Astrocyte (in vitro differentiated cells and primary cell): ENCODE measurements at regions not wholly inside any gene's neighbourhood (a gene's known extent, or its start where the extent isn't known, plus 50 kb on each side); places are given as distances from the start of the nearest gene placed in this dataset.
"Not testable (repeated sequence)": the region's sequence is repeated elsewhere in the genome, so short reads cannot be mapped to it uniquely, and the experiment has no call there.

Experiments used
- DNase-seq: peaks from one replicate; pipeline ENCODE4 v3.0.0-alpha.2; 2010; ENCODE audit warnings: low read depth
- FAIRE-seq: peaks from 2 replicates; lab custom pipeline; 2011; peaks lifted over from hg19 to GRCh38; lab: Jason Lieb, UNC
- H2AFZ ChIP-seq: 2 replicates; pipeline ENCODE4 v1.6.0; 2012; ENCODE audit warnings: low read depth, low read length, inconsistent platforms
- H3K27ac ChIP-seq: 2 replicates; pipeline ENCODE4 v1.5.1; 2011; ENCODE audit warnings: low read depth, low read length, inconsistent platforms
- H3K27me3 ChIP-seq: 2 replicates; pipeline ENCODE4 v1.6.0; 2011; ENCODE audit warnings: low read length, inconsistent platforms; ENCODE audit not compliant: insufficient read depth
- H3K36me3 ChIP-seq: 2 replicates; pipeline ENCODE4 v1.5.1; 2011; ENCODE audit warnings: low read length, inconsistent platforms; ENCODE audit not compliant: insufficient read depth
- H3K4me1 ChIP-seq: 2 replicates; pipeline ENCODE4 v1.5.1; 2011; ENCODE audit warnings: low read length, inconsistent platforms; ENCODE audit not compliant: insufficient read depth
- H3K4me2 ChIP-seq: 2 replicates; pipeline ENCODE4 v1.6.0; 2012; ENCODE audit warnings: low read length, inconsistent platforms
- H3K4me3 ChIP-seq: 2 replicates; pipeline ENCODE4 v1.5.1; 2011; ENCODE audit warnings: low read depth, mild to moderate bottlenecking, low read length, inconsistent platforms; ENCODE audit not compliant: insufficient read depth
- H3K79me2 ChIP-seq: 2 replicates; pipeline ENCODE4 v1.6.0; 2012; ENCODE audit warnings: mild to moderate bottlenecking, low read length, inconsistent platforms; ENCODE audit not compliant: insufficient read depth
- H3K9ac ChIP-seq: 2 replicates; pipeline ENCODE4 v1.6.0; 2012; ENCODE audit warnings: mild to moderate bottlenecking, low read length, inconsistent platforms
- H3K9me3 ChIP-seq: 2 replicates; pipeline ENCODE4 v1.5.1; 2012; ENCODE audit warnings: low read depth, mild to moderate bottlenecking, low read length, inconsistent platforms; ENCODE audit not compliant: insufficient read depth
- H4K20me1 ChIP-seq: 2 replicates; pipeline ENCODE4 v1.6.0; 2012; ENCODE audit warnings: low read length, inconsistent platforms; ENCODE audit not compliant: insufficient read depth
- H3K27ac Mint-ChIP-seq: one replicate; pipeline ENCODE4 v1.8.0; 2021; ENCODE audit warnings: mild to moderate bottlenecking, mixed read lengths; ENCODE audit not compliant: unreplicated experiment
- H3K27me3 Mint-ChIP-seq: one replicate; pipeline ENCODE4 v1.8.0; 2021; ENCODE audit warnings: low read depth, mixed read lengths; ENCODE audit not compliant: unreplicated experiment
- H3K36me3 Mint-ChIP-seq: one replicate; pipeline ENCODE4 v1.8.0; 2021; ENCODE audit warnings: low read depth, mixed read lengths; ENCODE audit not compliant: unreplicated experiment
- H3K4me1 Mint-ChIP-seq: one replicate; pipeline ENCODE4 v1.8.0; 2021; ENCODE audit warnings: low read depth, mixed read lengths; ENCODE audit not compliant: unreplicated experiment
- H3K4me3 Mint-ChIP-seq: one replicate; pipeline ENCODE4 v1.8.0; 2021; ENCODE audit warnings: mild to moderate bottlenecking, moderate library complexity, mixed read lengths; ENCODE audit not compliant: unreplicated experiment
- H3K9me3 Mint-ChIP-seq: one replicate; pipeline ENCODE4 v1.8.0; 2021; ENCODE audit warnings: mild to moderate bottlenecking, mixed read lengths; ENCODE audit not compliant: unreplicated experiment
- EZH2 ChIP-seq: IDR thresholded peaks from 2 replicates; pipeline ENCODE4 v1.6.1; 2012; ENCODE audit warnings: mild to moderate bottlenecking, low read length, inconsistent platforms; ENCODE audit not compliant: insufficient read depth
- TF ChIP-seq, protein P1 (sequence below): IDR thresholded peaks from 2 replicates; pipeline ENCODE4 v1.5.1; 2011; ENCODE audit warnings: low read depth, mild to moderate bottlenecking, inconsistent platforms, low read length, moderate library complexity; ENCODE audit not compliant: insufficient read depth

DNA sequence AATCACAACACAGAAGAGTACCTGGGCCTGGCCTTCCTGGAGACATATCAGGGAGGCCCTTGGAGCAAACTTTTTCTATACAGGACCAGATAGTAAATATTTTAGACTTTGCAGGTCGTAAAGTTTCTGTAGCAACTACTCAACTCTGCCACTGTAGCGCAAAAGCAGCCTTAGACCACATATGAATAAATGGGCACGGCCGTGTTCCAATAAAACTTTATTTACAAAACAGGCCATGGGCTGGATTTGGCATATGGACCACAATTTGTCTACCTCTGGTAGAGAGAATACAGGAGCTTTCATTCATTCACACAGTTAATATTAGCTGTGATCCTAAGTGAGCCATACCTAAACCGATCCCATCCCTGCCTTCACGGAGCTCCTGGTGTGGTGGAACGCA is 98.6 kb upstream of the CAB39 start:
- Histone ChIP-seq H3K9me3 (no peaks in the 10 kb centered on the region), H4K20me1 (no peaks in the 10 kb centered on the region), H3K27ac (no peak overlapping the region), H3K4me2 (no peak overlapping the region), H3K36me3 (no peaks in the 10 kb centered on the region), H3K79me2 (no peaks in the 10 kb centered on the region), H3K27me3 (no peaks in the 10 kb centered on the region), H3K9ac (no peak overlapping the region), H3K4me1 (peaks cover 11% of the 10 kb centered on the region), H2AFZ (no peak overlapping the region), H3K4me3 (no peak overlapping the region)
- TF ChIP-seq EZH2, result no peak
- TF ChIP-seq, protein P1, sequence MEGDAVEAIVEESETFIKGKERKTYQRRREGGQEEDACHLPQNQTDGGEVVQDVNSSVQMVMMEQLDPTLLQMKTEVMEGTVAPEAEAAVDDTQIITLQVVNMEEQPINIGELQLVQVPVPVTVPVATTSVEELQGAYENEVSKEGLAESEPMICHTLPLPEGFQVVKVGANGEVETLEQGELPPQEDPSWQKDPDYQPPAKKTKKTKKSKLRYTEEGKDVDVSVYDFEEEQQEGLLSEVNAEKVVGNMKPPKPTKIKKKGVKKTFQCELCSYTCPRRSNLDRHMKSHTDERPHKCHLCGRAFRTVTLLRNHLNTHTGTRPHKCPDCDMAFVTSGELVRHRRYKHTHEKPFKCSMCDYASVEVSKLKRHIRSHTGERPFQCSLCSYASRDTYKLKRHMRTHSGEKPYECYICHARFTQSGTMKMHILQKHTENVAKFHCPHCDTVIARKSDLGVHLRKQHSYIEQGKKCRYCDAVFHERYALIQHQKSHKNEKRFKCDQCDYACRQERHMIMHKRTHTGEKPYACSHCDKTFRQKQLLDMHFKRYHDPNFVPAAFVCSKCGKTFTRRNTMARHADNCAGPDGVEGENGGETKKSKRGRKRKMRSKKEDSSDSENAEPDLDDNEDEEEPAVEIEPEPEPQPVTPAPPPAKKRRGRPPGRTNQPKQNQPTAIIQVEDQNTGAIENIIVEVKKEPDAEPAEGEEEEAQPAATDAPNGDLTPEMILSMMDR, result no peak
- no peak for DNase-seq
- Mint-ChIP-seq H3K27ac (no peak overlapping the region), H3K4me1 (peaks cover 2% of the 10 kb centered on the region), H3K27me3 (no peaks in the 10 kb centered on the region), H3K36me3 (no peaks in the 10 kb centered on the region), H3K4me3 (no peak overlapping the region), H3K9me3 (peaks cover 2% of the 10 kb centered on the region)
- FAIRE-seq, result no peak

DNA sequence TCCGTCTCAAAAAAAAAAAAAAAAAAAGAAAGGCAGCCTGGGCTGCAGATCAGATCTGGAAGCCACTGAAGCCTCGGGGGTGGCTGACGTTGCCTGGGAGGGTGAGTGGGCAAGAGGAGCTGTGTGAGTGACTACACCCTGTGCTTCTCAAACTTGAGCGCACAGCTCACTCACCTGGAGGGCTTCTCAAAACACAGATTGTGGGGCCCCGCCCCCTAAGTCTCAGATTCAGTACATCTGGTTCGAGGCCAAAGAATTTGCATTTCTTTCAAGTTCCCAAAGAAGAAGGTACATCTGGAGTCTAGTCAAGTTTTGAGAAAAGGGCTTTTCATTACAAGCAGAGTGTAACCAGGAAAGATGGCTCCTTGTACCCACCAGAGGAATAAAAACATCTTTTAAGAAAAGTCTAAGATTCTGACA is 97.7 kb upstream of the CAB39 start:
- Mint-ChIP-seq H3K4me3 (no peak overlapping the region), H3K36me3 (no peaks in the 10 kb centered on the region), H3K27me3 (no peaks in the 10 kb centered on the region), H3K4me1 (peaks cover 2% of the 10 kb centered on the region), H3K9me3 (no peaks in the 10 kb centered on the region), H3K27ac (no peak overlapping the region)
- DNase-seq (no peak), FAIRE-seq (no peak)
- H3K9ac ChIP-seq, result no peak overlapping the region
- no peak overlapping the region for H2AFZ ChIP-seq
- H3K36me3 ChIP-seq, result no peaks in the 10 kb centered on the region
- no peaks in the 10 kb centered on the region for H4K20me1 ChIP-seq
- H3K4me1 ChIP-seq, result peaks cover 11% of the 10 kb centered on the region
- H3K27ac ChIP-seq, result no peak overlapping the region
- H3K79me2 ChIP-seq, result no peaks in the 10 kb centered on the region
- TF ChIP-seq, protein P1, result no peak
- no peak for TF ChIP-seq EZH2
- H3K4me3 ChIP-seq, result no peak overlapping the region
- H3K9me3 ChIP-seq, result no peaks in the 10 kb centered on the region
- H3K4me2 ChIP-seq, result no peak overlapping the region
- no peaks in the 10 kb centered on the region for H3K27me3 ChIP-seq

DNA sequence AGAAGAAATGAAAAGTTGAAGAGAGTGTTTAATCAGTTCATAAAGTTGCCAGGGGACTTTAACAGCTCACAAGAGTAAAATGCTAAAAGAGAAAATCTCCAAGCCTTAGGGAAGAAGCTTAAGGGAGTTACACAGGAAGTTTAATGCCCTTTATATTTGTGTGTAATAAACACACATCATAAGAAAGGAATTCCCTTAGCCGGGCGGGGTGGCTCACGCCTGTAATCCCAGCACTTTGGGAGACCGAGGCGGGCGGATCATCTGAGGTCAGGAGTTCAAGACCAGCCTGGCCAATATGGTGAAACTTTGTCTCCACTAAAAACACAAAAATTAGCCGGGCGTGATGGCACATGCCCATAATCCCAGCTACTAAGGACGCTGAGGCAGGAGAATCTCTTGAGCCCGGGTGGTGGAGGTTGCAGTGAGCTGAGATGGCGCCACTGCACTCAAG is 95.4 kb upstream of the CAB39 start:
- not testable (repeated sequence) for H3K9me3 ChIP-seq, H3K9ac ChIP-seq, H3K4me3 Mint-ChIP-seq, H3K27me3 ChIP-seq, H2AFZ ChIP-seq, H4K20me1 ChIP-seq, H3K9me3 Mint-ChIP-seq, H3K27ac Mint-ChIP-seq, H3K4me1 Mint-ChIP-seq, H3K4me3 ChIP-seq, H3K36me3 ChIP-seq, H3K79me2 ChIP-seq, H3K27me3 Mint-ChIP-seq, H3K36me3 Mint-ChIP-seq
- FAIRE-seq (peak; percentile 49), DNase-seq (peak; percentile 73)
- Histone ChIP-seq H3K4me2 (peak overlapping the region; percentile 27), H3K4me1 (peaks cover 11% of the 10 kb centered on the region), H3K27ac (peak overlapping the region; percentile 56)
